ENCODE measurements at regions not wholly inside any gene's neighbourhood (a gene's known extent, or its start where the extent isn't known, plus 50 kb on each side); places are given as distances from the start of the nearest gene placed in this dataset.

- Histone ChIP-seq H3K9me3 (ENCODE audit: insufficient read depth, low read depth, low read length) (no peaks in the 10 kb centered on the region), H3K18ac (ENCODE audit: low read length) (no peak overlapping the region), H3K4me1 (ENCODE audit: control insufficient read depth in 1 of 2, insufficient read depth in 2 of 2, low read length in 2 of 2) (peaks cover 3% of the 10 kb centered on the region in 2 experiments), H2BK120ac (ENCODE audit: insufficient read depth, low read length, poor library complexity) (no peak overlapping the region), H2BK12ac (ENCODE audit: low read length) (no peak overlapping the region), H3K14ac (ENCODE audit: low read length) (no peak overlapping the region), H3K36me3 (ENCODE audit: control insufficient read depth in 1 of 2, insufficient read depth in 2 of 2, low read length in 2 of 2) (no peaks in the 10 kb centered on the region), H3K79me1 (ENCODE audit: low read length) (no peaks in the 10 kb centered on the region), H2AFZ (ENCODE audit: insufficient read depth, low read length, poor library complexity) (no peak overlapping the region), H3K4ac (ENCODE audit: low read depth, low read length) (no peak overlapping the region), H4K12ac (ENCODE audit: low read depth, low read length) (no peak overlapping the region), H4K8ac (ENCODE audit: low read depth, low read length) (no peak overlapping the region), H2BK5ac (ENCODE audit: low read depth, low read length, poor library complexity) (no peak overlapping the region), H3K23ac (ENCODE audit: low read length) (no peak overlapping the region), H3K27me3 (ENCODE audit: insufficient read depth, low read length) (no peaks in the 10 kb centered on the region), H3K4me2 (ENCODE audit: low read length) (no peak overlapping the region), H3K27ac (ENCODE audit: low read depth, low read length) (no peak overlapping the region), H2AK5ac (ENCODE audit: low read length) (no peak overlapping the region), H3K9ac (ENCODE audit: low read length) (no peak overlapping the region), H3K4me3 (ENCODE audit: low read depth, low read length) (no peak overlapping the region), H4K91ac (ENCODE audit: low read depth, low read length) (no peak overlapping the region), H3K79me2 (ENCODE audit: control insufficient read depth, insufficient read depth, low read length, poor library complexity) (no peaks in the 10 kb centered on the region)
- no CpG with 5 or more reads among the region's 4 CpGs for WGBS (ENCODE audit: extremely low coverage, insufficient coverage, insufficient read length)
- DNase-seq: no peak
Observed at GRCh38 chr20:33923740-33924139, 70.0 kb upstream of the RALY start.

- Histone ChIP-seq H3K14ac (ENCODE audit: low read length) (no peak overlapping the region), H4K91ac (ENCODE audit: low read depth, low read length) (no peak overlapping the region), H3K9me3 (ENCODE audit: insufficient read depth, low read depth, low read length) (no peaks in the 10 kb centered on the region), H3K27ac (ENCODE audit: low read depth, low read length) (no peak overlapping the region), H3K18ac (ENCODE audit: low read length) (no peak overlapping the region), H3K27me3 (ENCODE audit: insufficient read depth, low read length) (no peaks in the 10 kb centered on the region), H3K4ac (ENCODE audit: low read depth, low read length) (no peak overlapping the region), H2AK5ac (ENCODE audit: low read length) (no peak overlapping the region), H3K4me1 (ENCODE audit: control insufficient read depth in 1 of 2, insufficient read depth in 2 of 2, low read length in 2 of 2) (peaks cover 3% of the 10 kb centered on the region in 2 experiments), H2AFZ (ENCODE audit: insufficient read depth, low read length, poor library complexity) (no peak overlapping the region), H3K23ac (ENCODE audit: low read length) (no peak overlapping the region), H2BK120ac (ENCODE audit: insufficient read depth, low read length, poor library complexity) (no peak overlapping the region), H3K79me2 (ENCODE audit: control insufficient read depth, insufficient read depth, low read length, poor library complexity) (no peaks in the 10 kb centered on the region), H4K12ac (ENCODE audit: low read depth, low read length) (no peak overlapping the region), H2BK12ac (ENCODE audit: low read length) (no peak overlapping the region), H3K4me3 (ENCODE audit: low read depth, low read length) (no peak overlapping the region), H3K4me2 (ENCODE audit: low read length) (no peak overlapping the region), H4K8ac (ENCODE audit: low read depth, low read length) (no peak overlapping the region), H3K36me3 (ENCODE audit: control insufficient read depth in 1 of 2, insufficient read depth in 2 of 2, low read length in 2 of 2) (no peaks in the 10 kb centered on the region), H3K9ac (ENCODE audit: low read length) (no peak overlapping the region), H2BK5ac (ENCODE audit: low read depth, low read length, poor library complexity) (no peak overlapping the region), H3K79me1 (ENCODE audit: low read length) (no peaks in the 10 kb centered on the region)
- DNase-seq: no peak
- no CpG with 5 or more reads among the region's 2 CpGs for WGBS (ENCODE audit: extremely low coverage, insufficient coverage, insufficient read length)
Observed at GRCh38 chr20:33925867-33926266, 67.8 kb upstream of the RALY start.

GRCh38 chr20:33926425-33926824 lies 67.3 kb upstream of the RALY start:
- no peak overlapping the region for H3K23ac ChIP-seq (ENCODE audit: low read length)
- no peaks in the 10 kb centered on the region for H3K27me3 ChIP-seq (ENCODE audit: insufficient read depth, low read length)
- no peak overlapping the region for H4K12ac ChIP-seq (ENCODE audit: low read depth, low read length)
- no peaks in the 10 kb centered on the region for H3K9me3 ChIP-seq (ENCODE audit: insufficient read depth, low read depth, low read length)
- no peak overlapping the region for H2AK5ac ChIP-seq (ENCODE audit: low read length)
- H3K4ac ChIP-seq (ENCODE audit: low read depth, low read length): no peak overlapping the region
- H3K27ac ChIP-seq (ENCODE audit: low read depth, low read length): no peak overlapping the region
- H4K91ac ChIP-seq (ENCODE audit: low read depth, low read length): no peak overlapping the region
- H3K4me3 ChIP-seq (ENCODE audit: low read depth, low read length): no peak overlapping the region
- H3K9ac ChIP-seq (ENCODE audit: low read length): no peak overlapping the region
- H4K8ac ChIP-seq (ENCODE audit: low read depth, low read length): no peak overlapping the region
- no peaks in the 10 kb centered on the region for H3K79me2 ChIP-seq (ENCODE audit: control insufficient read depth, insufficient read depth, low read length, poor library complexity)
- H3K18ac ChIP-seq (ENCODE audit: low read length): no peak overlapping the region
- WGBS (ENCODE audit: extremely low coverage, insufficient coverage, insufficient read length): no CpG with 5 or more reads among the region's 7 CpGs
- H3K14ac ChIP-seq (ENCODE audit: low read length): no peak overlapping the region
- H3K4me2 ChIP-seq (ENCODE audit: low read length): no peak overlapping the region
- H3K79me1 ChIP-seq (ENCODE audit: low read length): no peaks in the 10 kb centered on the region
- H3K4me1 ChIP-seq (ENCODE audit: control insufficient read depth in 1 of 2, insufficient read depth in 2 of 2, low read length in 2 of 2): peaks cover 3% of the 10 kb centered on the region in 2 experiments
- H2BK5ac ChIP-seq (ENCODE audit: low read depth, low read length, poor library complexity): no peak overlapping the region
- no peak for DNase-seq
- no peak overlapping the region for H2BK120ac ChIP-seq (ENCODE audit: insufficient read depth, low read length, poor library complexity)
- H3K36me3 ChIP-seq (ENCODE audit: control insufficient read depth in 1 of 2, insufficient read depth in 2 of 2, low read length in 2 of 2): no peaks in the 10 kb centered on the region
- no peak overlapping the region for H2BK12ac ChIP-seq (ENCODE audit: low read length)
- no peak overlapping the region for H2AFZ ChIP-seq (ENCODE audit: insufficient read depth, low read length, poor library complexity)

- Histone ChIP-seq H2BK12ac (ENCODE audit: low read length) (no peak overlapping the region), H3K4me2 (ENCODE audit: low read length) (no peak overlapping the region), H3K79me1 (ENCODE audit: low read length) (no peaks in the 10 kb centered on the region), H2AFZ (ENCODE audit: insufficient read depth, low read length, poor library complexity) (no peak overlapping the region), H3K18ac (ENCODE audit: low read length) (no peak overlapping the region), H3K4me3 (ENCODE audit: low read depth, low read length) (no peak overlapping the region), H2AK5ac (ENCODE audit: low read length) (no peak overlapping the region), H3K4ac (ENCODE audit: low read depth, low read length) (no peak overlapping the region), H3K23ac (ENCODE audit: low read length) (no peak overlapping the region), H2BK120ac (ENCODE audit: insufficient read depth, low read length, poor library complexity) (no peak overlapping the region), H3K27me3 (ENCODE audit: insufficient read depth, low read length) (no peaks in the 10 kb centered on the region), H3K9ac (ENCODE audit: low read length) (no peak overlapping the region), H3K79me2 (ENCODE audit: control insufficient read depth, insufficient read depth, low read length, poor library complexity) (no peaks in the 10 kb centered on the region), H3K14ac (ENCODE audit: low read length) (no peak overlapping the region), H2BK5ac (ENCODE audit: low read depth, low read length, poor library complexity) (no peak overlapping the region), H3K36me3 (ENCODE audit: control insufficient read depth in 1 of 2, insufficient read depth in 2 of 2, low read length in 2 of 2) (no peaks in the 10 kb centered on the region), H4K8ac (ENCODE audit: low read depth, low read length) (no peak overlapping the region), H3K4me1 (ENCODE audit: control insufficient read depth in 1 of 2, insufficient read depth in 2 of 2, low read length in 2 of 2) (peaks cover 3% of the 10 kb centered on the region in 2 experiments), H4K12ac (ENCODE audit: low read depth, low read length) (no peak overlapping the region), H3K27ac (ENCODE audit: low read depth, low read length) (no peak overlapping the region), H4K91ac (ENCODE audit: low read depth, low read length) (no peak overlapping the region), H3K9me3 (ENCODE audit: insufficient read depth, low read depth, low read length) (no peaks in the 10 kb centered on the region)
- DNase-seq: no peak
- WGBS (ENCODE audit: extremely low coverage, insufficient coverage, insufficient read length): no CpG with 5 or more reads among the region's 5 CpGs
Observed at GRCh38 chr20:33927724-33928123, 66.0 kb upstream of the RALY start.
